Adrenal gland (tissue), 9 donors: ENCODE measurements at regions not wholly inside any gene's neighbourhood (a gene's known extent, or its start where the extent isn't known, plus 50 kb on each side); places are given as distances from the start of the nearest gene placed in this dataset.
A peak's percentile ranks its signal among the peaks of the same experiment; 100 is the strongest.

Experiments used
- DNase-seq, 7 donors: peaks; one replicate each; pipeline ENCODE4 v3.0.0-alpha.2; 2019 to 2020
- H3K27ac ChIP-seq, 5 donors: fragments of 200-600 bp; sonication (generic) in 4 of 5; 1 replicate in 3 of 5; 2 replicates in 2 of 5; pipeline versions ENCODE4 v1.5.1 to v1.8.0; 2016 to 2020; ENCODE audit warnings: mild to moderate bottlenecking in 1 of 5
- H3K27me3 ChIP-seq: fragments of 200-600 bp; 2 replicates; pipeline ENCODE4 v1.8.0; 2021
- H3K36me3 ChIP-seq, 2 donors: fragments of 200-600 bp; replicated peaks in 1 of 2; 1 replicate in 1 of 2; 2 replicates in 1 of 2; pipeline versions ENCODE4 v1.5.1 to v1.8.0; 2018 to 2022
- H3K4me1 ChIP-seq, 2 donors: fragments of 200-600 bp; replicated peaks in 1 of 2; 1 replicate in 1 of 2; 2 replicates in 1 of 2; pipeline versions ENCODE4 v1.5.1 to v1.8.0; 2018 to 2021
- H3K4me3 ChIP-seq, 4 donors: fragments of 200-600 bp; sonication (generic) in 3 of 4; one replicate each; pipeline ENCODE4 v1.5.1; 2016 to 2018
- H3K9me3 ChIP-seq, 3 donors: fragments of 200-600 bp; sonication (generic) in 1 of 3; replicated peaks in 1 of 3; 1 replicate in 2 of 3; 2 replicates in 1 of 3; pipeline versions ENCODE4 v1.5.1 to v1.8.0; 2016 to 2021
- POLR2A ChIP-seq, 2 donors: fragments of 450-650 bp; IDR thresholded peaks; one replicate each; pipeline ENCODE4 v1.6.1; 2017; ENCODE audit warnings: antibody characterized with exemption in 2 of 2, mild to moderate bottlenecking in 2 of 2, moderate library complexity in 1 of 2
- WGBS, 4 donors: extraction: QIAGEN DNeasy Blood & Tissue Kit in 2 of 4; methylation state at CpG; one replicate each; pipeline versions ENCODE4 v1.1.5 to v1.1.7; 2013 to 2017; 5-methylcytosine and 5-hydroxymethylcytosine counted together
- intact Hi-C, 2 donors: fragments of 100-400 bp; cut with DNase I; formaldehyde crosslinking; loops; one replicate each; pipeline versions ENCODE4 v1.14.1 to v1.15.0; 2022 to 2023
- TF ChIP-seq, protein P1 (sequence below), 6 experiments: fragments of 450-650 bp in 4 of 6; fragments of 200-600 bp in 2 of 6; sonication (generic) in 1 of 6; IDR thresholded peaks; 1 replicate in 5 of 6; 2 replicates in 1 of 6; pipeline versions ENCODE4 v1.5.1 to v1.8.0; 2016 to 2021; ENCODE audit warnings: antibody characterized with exemption in 6 of 6, mild to moderate bottlenecking in 2 of 6, moderate library complexity in 1 of 6
- donor health status: healthy with polysubstance abuse.
- donor health status: Bipolar disorder and iron deficiency.
- donor health status: DM: yes; HTN: yes; CAD: no.
- donor health status: DM: no; HTN: no; CAD: no.
- donor health status: DM: no; HTN: no; CAD: no.

- Histone ChIP-seq H3K9me3 (no peaks in the 10 kb centered on the region), H3K27ac (no peak overlapping the region), H3K4me3 (no peak overlapping the region), H3K27me3 (no peaks in the 10 kb centered on the region), H3K36me3 (no peaks in the 10 kb centered on the region), H3K4me1 (peaks cover 0 to 4% of the 10 kb centered on the region in 2 donors)
- TF ChIP-seq, protein P1, sequence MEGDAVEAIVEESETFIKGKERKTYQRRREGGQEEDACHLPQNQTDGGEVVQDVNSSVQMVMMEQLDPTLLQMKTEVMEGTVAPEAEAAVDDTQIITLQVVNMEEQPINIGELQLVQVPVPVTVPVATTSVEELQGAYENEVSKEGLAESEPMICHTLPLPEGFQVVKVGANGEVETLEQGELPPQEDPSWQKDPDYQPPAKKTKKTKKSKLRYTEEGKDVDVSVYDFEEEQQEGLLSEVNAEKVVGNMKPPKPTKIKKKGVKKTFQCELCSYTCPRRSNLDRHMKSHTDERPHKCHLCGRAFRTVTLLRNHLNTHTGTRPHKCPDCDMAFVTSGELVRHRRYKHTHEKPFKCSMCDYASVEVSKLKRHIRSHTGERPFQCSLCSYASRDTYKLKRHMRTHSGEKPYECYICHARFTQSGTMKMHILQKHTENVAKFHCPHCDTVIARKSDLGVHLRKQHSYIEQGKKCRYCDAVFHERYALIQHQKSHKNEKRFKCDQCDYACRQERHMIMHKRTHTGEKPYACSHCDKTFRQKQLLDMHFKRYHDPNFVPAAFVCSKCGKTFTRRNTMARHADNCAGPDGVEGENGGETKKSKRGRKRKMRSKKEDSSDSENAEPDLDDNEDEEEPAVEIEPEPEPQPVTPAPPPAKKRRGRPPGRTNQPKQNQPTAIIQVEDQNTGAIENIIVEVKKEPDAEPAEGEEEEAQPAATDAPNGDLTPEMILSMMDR (IDR thresholded peaks at IDR 0.05) = no peak
- no peak for TF ChIP-seq POLR2A (IDR thresholded peaks at IDR 0.05)
- 77 to 93% (median 81%) methylated on average over 4 to 8 of the region's 8 CpGs for WGBS, 4 donors
- intact Hi-C loops = no loop called here
- DNase-seq = no peak
These were observed 232.1 kb downstream of the LOXHD1 start for GRCh38 chr18:46424898-46425297.

GRCh38 chr18:46425511-46425910 lies 231.5 kb downstream of the LOXHD1 start:
- H3K9me3 ChIP-seq = no peaks in the 10 kb centered on the region
- H3K27ac ChIP-seq = no peak overlapping the region
- DNase-seq = peak in 1 of 7 donors; percentile 5
- no peaks in the 10 kb centered on the region for H3K36me3 ChIP-seq
- 82 to 96% (median 92%) methylated on average over 3 of the region's 3 CpGs for WGBS, 4 donors
- H3K27me3 ChIP-seq = no peaks in the 10 kb centered on the region
- H3K4me3 ChIP-seq = no peak overlapping the region
- peaks cover 0 to 4% of the 10 kb centered on the region in 2 donors for H3K4me1 ChIP-seq
- TF ChIP-seq, protein P1 (IDR thresholded peaks at IDR 0.05) = no peak
- TF ChIP-seq POLR2A (IDR thresholded peaks at IDR 0.05) = no peak
- intact Hi-C loops = no loop called here

GRCh38 chr18:46426021-46426678 lies 230.9 kb downstream of the LOXHD1 start:
- peak in 1 of 7 donors; percentile 39 for DNase-seq
- 65 to 78% (median 71%) methylated on average over 4 to 5 of the region's 5 CpGs for WGBS, 4 donors
- H3K4me1 ChIP-seq = peaks cover 0 to 4% of the 10 kb centered on the region in 2 donors
- H3K36me3 ChIP-seq = no peaks in the 10 kb centered on the region
- H3K27me3 ChIP-seq = no peaks in the 10 kb centered on the region
- intact Hi-C loops = no loop called here
- TF ChIP-seq, protein P1 (IDR thresholded peaks at IDR 0.05) = no peak
- no peak for TF ChIP-seq POLR2A (IDR thresholded peaks at IDR 0.05)
- H3K27ac ChIP-seq = no peak overlapping the region
- H3K9me3 ChIP-seq = no peaks in the 10 kb centered on the region
- H3K4me3 ChIP-seq = no peak overlapping the region

GRCh38 chr18:46426679-46427047 lies 230.4 kb downstream of the LOXHD1 start:
- Histone ChIP-seq H3K36me3 (no peaks in the 10 kb centered on the region), H3K27ac (no peak overlapping the region), H3K27me3 (no peaks in the 10 kb centered on the region), H3K9me3 (no peaks in the 10 kb centered on the region), H3K4me1 (peaks cover 0 to 4% of the 10 kb centered on the region in 2 donors), H3K4me3 (no peak overlapping the region)
- intact Hi-C loops = no loop called here
- 67 to 94% (median 73%) methylated on average over 1 of the region's 1 CpG for WGBS, 4 donors
- DNase-seq = no peak
- TF ChIP-seq POLR2A (IDR thresholded peaks at IDR 0.05) = no peak
- TF ChIP-seq, protein P1 (IDR thresholded peaks at IDR 0.05) = no peak
